ENCODE measurements at regions not wholly inside any gene's neighbourhood (a gene's known extent, or its start where the extent isn't known, plus 50 kb on each side); places are given as distances from the start of the nearest gene placed in this dataset.

GRCh38 chr4:32133141-32133540 is 1413.0 kb downstream of the PCDH7 start:
- TF ChIP-seq, protein P1, sequence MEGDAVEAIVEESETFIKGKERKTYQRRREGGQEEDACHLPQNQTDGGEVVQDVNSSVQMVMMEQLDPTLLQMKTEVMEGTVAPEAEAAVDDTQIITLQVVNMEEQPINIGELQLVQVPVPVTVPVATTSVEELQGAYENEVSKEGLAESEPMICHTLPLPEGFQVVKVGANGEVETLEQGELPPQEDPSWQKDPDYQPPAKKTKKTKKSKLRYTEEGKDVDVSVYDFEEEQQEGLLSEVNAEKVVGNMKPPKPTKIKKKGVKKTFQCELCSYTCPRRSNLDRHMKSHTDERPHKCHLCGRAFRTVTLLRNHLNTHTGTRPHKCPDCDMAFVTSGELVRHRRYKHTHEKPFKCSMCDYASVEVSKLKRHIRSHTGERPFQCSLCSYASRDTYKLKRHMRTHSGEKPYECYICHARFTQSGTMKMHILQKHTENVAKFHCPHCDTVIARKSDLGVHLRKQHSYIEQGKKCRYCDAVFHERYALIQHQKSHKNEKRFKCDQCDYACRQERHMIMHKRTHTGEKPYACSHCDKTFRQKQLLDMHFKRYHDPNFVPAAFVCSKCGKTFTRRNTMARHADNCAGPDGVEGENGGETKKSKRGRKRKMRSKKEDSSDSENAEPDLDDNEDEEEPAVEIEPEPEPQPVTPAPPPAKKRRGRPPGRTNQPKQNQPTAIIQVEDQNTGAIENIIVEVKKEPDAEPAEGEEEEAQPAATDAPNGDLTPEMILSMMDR (conservative IDR thresholded peaks at IDR 0.05; ENCODE audit: low read length), result no peak
- no peak for TF ChIP-seq EZH2phosphoT487 (IDR thresholded peaks at IDR 0.05; ENCODE audit: borderline replicate concordance, low read depth, low read length)
